ENCODE measurements at regions not wholly inside any gene's neighbourhood (a gene's known extent, or its start where the extent isn't known, plus 50 kb on each side); places are given as distances from the start of the nearest gene placed in this dataset.

GRCh38 chr7:8906396-8907075 lies 473.1 kb downstream of the NXPH1 start:
- H3K9ac ChIP-seq (ENCODE audit: control insufficient read depth, extremely low read depth, insufficient read depth, low read length) = no peak overlapping the region
- DNase-seq (ENCODE audit: low read depth, low spot score) (no peak), FAIRE-seq (no peak)
- H2AFZ ChIP-seq (ENCODE audit: control insufficient read depth, low read length) = no peak overlapping the region
- no peaks in the 10 kb centered on the region for H3K9me1 ChIP-seq (ENCODE audit: control insufficient read depth, extremely low read depth, insufficient read depth, low read length)
- no peaks in the 10 kb centered on the region for H3K27me3 ChIP-seq (ENCODE audit: control insufficient read depth, extremely low read depth, insufficient read depth, low read length)
- H3K4me2 ChIP-seq (ENCODE audit: control insufficient read depth, extremely low read depth, insufficient read depth, low read depth, low read length) = no peak overlapping the region
- no peaks in the 10 kb centered on the region for H3K9me3 ChIP-seq (ENCODE audit: control insufficient read depth, low read depth, low read length)
- no peaks in the 10 kb centered on the region for H3K4me1 ChIP-seq (ENCODE audit: control insufficient read depth, extremely low read depth, insufficient read depth, low read length)
- no peak overlapping the region for H3K27ac ChIP-seq (ENCODE audit: control insufficient read depth, insufficient read depth, low read length)
- TF ChIP-seq, protein P1, sequence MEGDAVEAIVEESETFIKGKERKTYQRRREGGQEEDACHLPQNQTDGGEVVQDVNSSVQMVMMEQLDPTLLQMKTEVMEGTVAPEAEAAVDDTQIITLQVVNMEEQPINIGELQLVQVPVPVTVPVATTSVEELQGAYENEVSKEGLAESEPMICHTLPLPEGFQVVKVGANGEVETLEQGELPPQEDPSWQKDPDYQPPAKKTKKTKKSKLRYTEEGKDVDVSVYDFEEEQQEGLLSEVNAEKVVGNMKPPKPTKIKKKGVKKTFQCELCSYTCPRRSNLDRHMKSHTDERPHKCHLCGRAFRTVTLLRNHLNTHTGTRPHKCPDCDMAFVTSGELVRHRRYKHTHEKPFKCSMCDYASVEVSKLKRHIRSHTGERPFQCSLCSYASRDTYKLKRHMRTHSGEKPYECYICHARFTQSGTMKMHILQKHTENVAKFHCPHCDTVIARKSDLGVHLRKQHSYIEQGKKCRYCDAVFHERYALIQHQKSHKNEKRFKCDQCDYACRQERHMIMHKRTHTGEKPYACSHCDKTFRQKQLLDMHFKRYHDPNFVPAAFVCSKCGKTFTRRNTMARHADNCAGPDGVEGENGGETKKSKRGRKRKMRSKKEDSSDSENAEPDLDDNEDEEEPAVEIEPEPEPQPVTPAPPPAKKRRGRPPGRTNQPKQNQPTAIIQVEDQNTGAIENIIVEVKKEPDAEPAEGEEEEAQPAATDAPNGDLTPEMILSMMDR (optimal IDR thresholded peaks at IDR 0.05 in 1 of 3, IDR thresholded peaks at IDR 0.05 in 1 of 3, conservative IDR thresholded peaks at IDR 0.05 in 1 of 3; ENCODE audit: extremely low read depth in 1 of 3, insufficient read depth in 2 of 3, low read length in 3 of 3) = no peak
- TF ChIP-seq EZH2 (IDR thresholded peaks at IDR 0.05; ENCODE audit: low read length) = no peak
- dilution Hi-C loops (cut with MboI; ENCODE audit: extremely low pct_ligation_motif_present, low sequenced_read_pairs) = no loop called here
- no peak overlapping the region for H3K4me3 ChIP-seq (ENCODE audit: control insufficient read depth in 2 of 3, extremely low read depth in 1 of 3, insufficient read depth in 2 of 3, low read depth in 1 of 3, low read length in 3 of 3)
- H3K36me3 ChIP-seq (ENCODE audit: control insufficient read depth in 2 of 2, extremely low read depth in 1 of 2, insufficient read depth in 2 of 2, low read length in 2 of 2) = no peaks in the 10 kb centered on the region
- H3K79me2 ChIP-seq (ENCODE audit: control insufficient read depth, insufficient read depth, low read length) = no peaks in the 10 kb centered on the region
- no peaks in the 10 kb centered on the region for H4K20me1 ChIP-seq (ENCODE audit: control insufficient read depth, extremely low read depth, insufficient read depth, low read length)

- Histone ChIP-seq H3K4me3 (ENCODE audit: control insufficient read depth in 2 of 3, extremely low read depth in 1 of 3, insufficient read depth in 2 of 3, low read depth in 1 of 3, low read length in 3 of 3) (no peak overlapping the region), H3K27ac (ENCODE audit: control insufficient read depth, insufficient read depth, low read length) (no peak overlapping the region), H3K27me3 (ENCODE audit: control insufficient read depth, extremely low read depth, insufficient read depth, low read length) (no peaks in the 10 kb centered on the region), H3K9me3 (ENCODE audit: control insufficient read depth, low read depth, low read length) (peaks cover 1% of the 10 kb centered on the region), H3K9ac (ENCODE audit: control insufficient read depth, extremely low read depth, insufficient read depth, low read length) (no peak overlapping the region), H3K9me1 (ENCODE audit: control insufficient read depth, extremely low read depth, insufficient read depth, low read length) (no peaks in the 10 kb centered on the region), H3K79me2 (ENCODE audit: control insufficient read depth, insufficient read depth, low read length) (no peaks in the 10 kb centered on the region), H3K4me1 (ENCODE audit: control insufficient read depth, extremely low read depth, insufficient read depth, low read length) (no peaks in the 10 kb centered on the region), H3K36me3 (ENCODE audit: control insufficient read depth in 2 of 2, extremely low read depth in 1 of 2, insufficient read depth in 2 of 2, low read length in 2 of 2) (no peaks in the 10 kb centered on the region), H3K4me2 (ENCODE audit: control insufficient read depth, extremely low read depth, insufficient read depth, low read depth, low read length) (no peak overlapping the region), H2AFZ (ENCODE audit: control insufficient read depth, low read length) (no peak overlapping the region), H4K20me1 (ENCODE audit: control insufficient read depth, extremely low read depth, insufficient read depth, low read length) (no peaks in the 10 kb centered on the region)
- dilution Hi-C loops (cut with MboI; ENCODE audit: extremely low pct_ligation_motif_present, low sequenced_read_pairs) = no loop called here
- TF ChIP-seq, protein P1 (optimal IDR thresholded peaks at IDR 0.05 in 1 of 3, IDR thresholded peaks at IDR 0.05 in 1 of 3, conservative IDR thresholded peaks at IDR 0.05 in 1 of 3; ENCODE audit: extremely low read depth in 1 of 3, insufficient read depth in 2 of 3, low read length in 3 of 3) = no peak
- no peak for TF ChIP-seq EZH2 (IDR thresholded peaks at IDR 0.05; ENCODE audit: low read length)
- FAIRE-seq = no peak
- no peak for DNase-seq (ENCODE audit: low read depth, low spot score)
Measured at GRCh38 chr7:8908889-8909288, 475.5 kb downstream of the NXPH1 start.

Measured in keratinocyte (primary cell).